Bone marrow (tissue), 2 donors: ENCODE measurements at regions not wholly inside any gene's neighbourhood (a gene's known extent, or its start where the extent isn't known, plus 50 kb on each side); places are given as distances from the start of the nearest gene placed in this dataset.

Experiments
- DNase-seq, 2 donors: peaks; one replicate each; lab custom pipeline; 2025; lab: John Stamatoyannopoulos, UW

DNA sequence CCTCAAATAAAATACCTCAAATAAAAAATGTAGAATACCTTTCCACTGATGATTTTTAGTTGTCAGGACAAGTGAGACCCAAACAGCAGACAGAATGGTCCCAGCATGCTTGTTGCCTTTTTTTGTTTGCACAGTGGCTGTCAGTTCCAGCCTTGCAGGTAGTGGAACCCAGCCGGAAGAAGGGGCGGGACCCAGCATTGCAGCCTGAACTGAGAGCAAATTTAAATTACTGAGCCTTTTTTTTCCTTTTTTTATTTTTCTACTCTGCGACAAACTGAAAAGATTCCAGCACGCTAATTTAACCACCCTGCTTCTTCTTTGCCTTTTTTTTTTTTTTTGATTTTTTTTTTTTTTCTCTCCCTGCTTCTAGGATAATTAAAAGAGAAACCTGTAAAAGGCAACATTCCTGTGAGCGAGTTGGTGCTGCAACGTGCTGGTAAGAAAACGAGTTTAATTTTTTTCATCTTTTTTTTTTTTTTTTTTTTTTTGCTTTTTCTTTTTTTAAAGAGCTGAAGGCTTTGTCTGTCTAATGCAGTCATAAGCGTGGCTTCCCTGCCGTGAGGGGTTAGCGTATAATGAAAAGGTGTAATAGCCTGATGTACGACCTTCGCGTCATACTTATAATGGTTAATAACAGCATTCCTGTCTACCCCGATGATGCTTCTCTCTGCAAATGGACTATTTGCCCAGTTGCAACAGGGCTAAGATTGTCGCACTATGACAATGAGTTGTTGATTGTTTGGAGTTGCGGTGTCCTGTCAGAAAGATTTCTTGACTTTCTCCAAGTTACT is 555.3 kb upstream of the CELF2 start:
- no peak for DNase-seq

DNA sequence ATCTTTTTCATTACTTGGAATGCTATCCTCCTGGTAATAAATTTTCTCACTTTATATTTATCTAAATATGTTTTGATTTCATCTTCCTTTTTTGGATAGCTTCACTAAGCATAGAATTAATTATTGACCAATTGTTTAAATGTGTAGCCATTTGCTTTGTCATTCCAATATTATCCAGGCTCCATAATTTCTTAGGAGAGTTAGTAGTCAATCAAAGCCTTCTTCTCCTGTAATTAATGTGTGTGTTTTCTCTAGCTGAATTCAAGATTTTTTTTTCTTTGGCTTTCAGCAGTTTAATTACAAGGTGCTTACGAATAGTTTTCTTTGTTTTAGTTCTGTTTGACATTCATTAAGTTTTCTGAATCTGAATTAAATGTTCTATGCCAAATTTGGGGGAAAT is 545.9 kb upstream of the CELF2 start:
- DNase-seq = no peak

DNA sequence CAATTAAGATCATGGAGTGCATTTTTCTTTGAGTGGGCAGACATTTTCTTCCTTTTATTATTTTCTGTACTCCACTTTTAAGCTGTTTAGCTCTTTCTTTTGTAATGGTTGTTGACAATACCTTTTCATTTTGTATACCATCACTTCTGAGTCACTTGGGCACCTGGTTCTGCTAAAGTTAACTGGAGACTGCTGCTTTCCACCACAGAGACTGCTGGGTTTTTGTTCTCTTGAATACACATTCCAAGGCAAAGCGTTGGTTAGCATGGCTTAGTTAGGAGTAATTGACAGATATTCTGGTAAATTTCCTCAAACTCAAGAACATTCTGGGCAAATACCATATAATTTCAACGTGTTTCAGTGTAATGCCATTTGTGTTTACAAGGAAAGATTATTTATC is 541.9 kb upstream of the CELF2 start:
- no peak for DNase-seq

- no peak for DNase-seq
These were observed 539.8 kb upstream of the CELF2 start for GRCh38 chr10:10477844-10478243.

DNA sequence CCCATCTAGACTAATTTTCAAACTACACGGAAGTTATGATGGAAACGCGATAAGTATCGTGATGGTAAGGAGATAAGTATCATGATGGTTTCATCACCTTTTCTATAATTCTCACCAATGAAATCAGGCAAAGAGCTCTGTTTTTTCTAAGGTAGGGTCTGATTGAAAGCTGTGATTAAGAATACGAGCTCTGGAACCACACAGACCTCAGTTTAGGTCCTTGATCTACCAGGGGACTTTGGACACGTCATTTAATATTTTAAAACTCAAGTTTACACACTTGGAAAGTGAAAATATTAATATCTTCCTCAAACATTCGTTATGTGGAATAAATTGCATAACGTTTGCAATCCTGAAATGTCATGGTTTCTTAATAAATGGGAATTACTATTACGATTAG is 538.2 kb upstream of the CELF2 start:
- no peak for DNase-seq

- DNase-seq = no peak
These were observed 535.1 kb upstream of the CELF2 start for GRCh38 chr10:10482613-10483012.

- no peak for DNase-seq
These were observed 528.6 kb upstream of the CELF2 start for GRCh38 chr10:10489076-10489475.

- DNase-seq = no peak
These were observed 527.7 kb upstream of the CELF2 start for GRCh38 chr10:10489805-10490571.

- no peak for DNase-seq
These were observed 527.1 kb upstream of the CELF2 start for GRCh38 chr10:10490581-10490980.

GRCh38 chr10:10492420-10492819 is 525.3 kb upstream of the CELF2 start:
- no peak for DNase-seq

- no peak for DNase-seq
These were observed 523.8 kb upstream of the CELF2 start for GRCh38 chr10:10493833-10494232.

DNA sequence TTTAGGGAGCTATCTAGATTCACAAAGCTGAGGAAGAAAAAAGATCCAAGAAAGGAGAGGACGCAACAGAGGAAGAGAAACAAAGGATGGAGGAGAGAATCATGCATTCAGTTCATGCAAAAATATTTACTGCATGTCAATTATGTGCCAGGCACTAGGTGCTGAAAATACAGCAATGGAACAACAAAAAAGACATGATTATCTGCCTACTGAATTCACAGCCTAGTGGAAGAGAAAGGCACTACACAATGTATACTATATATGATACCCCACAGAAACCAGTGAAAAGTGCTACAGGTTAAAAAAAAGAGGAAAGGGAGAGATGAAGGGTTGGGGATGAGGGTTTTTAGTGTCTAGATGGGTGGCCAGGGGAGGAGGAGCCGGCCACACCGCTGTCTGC is 520.4 kb upstream of the CELF2 start:
- no peak for DNase-seq

GRCh38 chr10:10498781-10499180 is 518.9 kb upstream of the CELF2 start:
- no peak for DNase-seq

GRCh38 chr10:10499839-10500238 is 517.8 kb upstream of the CELF2 start:
- no peak for DNase-seq

DNA sequence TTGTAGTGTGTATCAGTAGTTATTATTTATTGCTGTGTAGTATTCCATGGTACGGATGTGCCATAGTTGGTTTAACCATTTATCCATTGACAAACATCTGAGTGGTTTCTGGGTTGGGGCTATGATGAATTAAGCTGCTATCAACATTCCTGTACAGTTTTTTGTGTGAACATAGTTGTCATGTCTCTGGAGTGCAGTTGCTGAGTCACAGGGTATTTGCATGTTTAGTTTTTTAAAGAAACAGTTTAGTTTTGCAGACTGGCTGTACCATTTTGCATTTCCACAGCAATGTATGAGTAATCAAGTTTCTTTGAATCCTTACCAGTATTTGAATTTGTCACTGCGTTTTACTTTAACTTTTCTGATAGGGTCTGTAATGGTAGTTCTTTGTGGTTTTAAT is 516.7 kb upstream of the CELF2 start:
- no peak for DNase-seq

DNA sequence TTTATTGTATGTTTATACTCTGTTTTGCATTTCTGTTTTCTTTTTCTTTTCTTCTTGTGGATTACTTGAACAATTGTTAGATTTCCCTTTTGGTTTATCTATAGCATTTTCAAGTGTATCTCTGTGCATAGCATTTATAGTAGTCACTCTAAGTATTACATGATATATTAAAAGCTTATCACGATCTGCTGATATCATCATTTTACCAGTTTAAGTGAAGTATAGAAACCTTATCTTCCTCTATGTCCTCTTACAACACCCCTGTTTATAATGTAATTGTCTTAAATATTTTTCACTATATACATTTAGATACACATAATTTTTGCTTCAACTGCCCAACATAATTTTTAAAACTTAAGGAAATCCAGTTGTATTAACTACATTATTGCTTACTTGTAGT is 513.9 kb upstream of the CELF2 start:
- DNase-seq = no peak

DNA sequence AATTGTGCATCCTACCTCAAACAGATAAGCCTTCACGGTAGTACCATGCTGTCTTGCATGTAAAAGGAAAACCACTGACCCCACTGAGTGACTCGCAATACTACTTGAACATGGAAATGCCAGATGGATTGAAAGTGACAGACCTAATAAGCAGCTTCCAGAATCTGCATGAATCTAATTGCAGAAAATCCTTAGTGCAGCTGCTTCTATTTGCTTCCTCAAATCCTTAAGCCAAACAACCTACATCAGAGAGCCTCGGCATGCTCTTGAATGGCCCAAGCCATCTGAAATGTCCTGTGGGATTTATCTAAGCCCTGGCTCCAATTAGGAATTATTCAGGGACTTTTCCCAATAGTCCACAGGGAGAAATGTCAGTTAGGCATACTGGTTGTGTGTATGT is 509.5 kb upstream of the CELF2 start:
- DNase-seq = no peak

GRCh38 chr10:10510179-10510578 is 507.5 kb upstream of the CELF2 start:
- no peak for DNase-seq

DNA sequence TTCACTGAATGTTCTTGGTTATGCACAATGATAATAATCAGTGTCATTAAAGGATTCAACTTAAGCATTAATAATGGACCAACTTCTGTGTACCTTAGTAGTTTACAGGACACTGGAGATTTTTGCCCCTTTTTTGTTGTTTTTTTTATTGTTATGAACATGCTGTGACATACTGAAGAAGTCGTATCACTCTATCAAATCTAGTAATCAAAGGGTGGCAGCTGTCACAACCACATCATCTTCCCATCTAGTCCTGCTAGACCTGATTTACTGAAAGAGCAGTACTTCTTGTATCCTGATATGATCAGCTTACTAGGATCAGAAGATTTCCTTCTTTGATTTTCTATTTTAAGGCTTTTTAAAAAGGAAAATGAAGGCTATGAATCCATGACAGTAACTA is 504.6 kb upstream of the CELF2 start:
- no peak for DNase-seq

- no peak for DNase-seq
These were observed 503.8 kb upstream of the CELF2 start for GRCh38 chr10:10513898-10514297.

GRCh38 chr10:10514797-10515196 is 502.9 kb upstream of the CELF2 start:
- no peak for DNase-seq

GRCh38 chr10:10515479-10516204 is 502.0 kb upstream of the CELF2 start:
- no peak for DNase-seq
